Peyer's patch (tissue), 4 donors: ENCODE measurements at regions not wholly inside any gene's neighbourhood (a gene's known extent, or its start where the extent isn't known, plus 50 kb on each side); places are given as distances from the start of the nearest gene placed in this dataset.

Experiments
- POLR2A ChIP-seq, 2 donors: fragments of 450-650 bp; IDR thresholded peaks; one replicate each; pipeline ENCODE4 v1.5.1; 2017; ENCODE audit warnings: antibody characterized with exemption in 2 of 2, mild to moderate bottlenecking in 2 of 2, moderate library complexity in 2 of 2
- TF ChIP-seq, protein P1 (sequence below), 6 experiments: fragments of 450-650 bp in 4 of 6; fragments of 200-600 bp in 2 of 6; sonication (generic) in 1 of 6; IDR thresholded peaks; one replicate each; pipeline ENCODE4 v1.5.1; 2017 to 2019; ENCODE audit warnings: antibody characterized with exemption in 6 of 6, mild to moderate bottlenecking in 3 of 6, moderate library complexity in 1 of 6

DNA sequence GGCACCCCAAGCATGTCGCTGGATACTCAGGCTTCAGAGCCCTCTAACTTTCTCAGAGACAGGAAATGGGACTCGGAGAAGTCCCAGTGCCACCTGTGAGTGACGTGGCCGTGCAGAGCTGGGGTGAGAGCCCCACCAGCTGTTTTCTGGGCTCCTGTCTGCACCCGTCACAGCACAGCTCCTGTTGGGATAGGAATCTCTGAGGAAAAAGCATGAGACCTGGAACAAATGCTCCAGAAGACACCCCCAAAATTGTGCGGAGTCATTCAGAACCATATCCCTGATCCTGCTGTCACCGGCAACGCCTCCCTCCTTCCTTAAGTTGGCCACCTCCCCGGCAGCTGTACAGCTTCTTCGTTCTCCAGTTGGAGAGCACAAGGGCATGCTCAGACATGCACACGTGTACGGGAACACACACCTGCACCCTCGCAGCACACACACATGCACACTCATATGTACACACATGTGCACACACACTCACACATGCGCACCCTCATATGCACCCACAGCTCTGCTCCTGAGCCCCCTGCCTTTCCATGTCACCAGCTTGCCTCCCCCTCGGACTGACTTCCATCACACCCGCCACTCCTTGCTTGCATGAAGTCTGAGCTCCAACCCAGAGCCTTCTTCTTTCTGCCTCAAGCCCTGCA lies 1430.0 kb downstream of the BRD1 start:
- TF ChIP-seq, protein P1, sequence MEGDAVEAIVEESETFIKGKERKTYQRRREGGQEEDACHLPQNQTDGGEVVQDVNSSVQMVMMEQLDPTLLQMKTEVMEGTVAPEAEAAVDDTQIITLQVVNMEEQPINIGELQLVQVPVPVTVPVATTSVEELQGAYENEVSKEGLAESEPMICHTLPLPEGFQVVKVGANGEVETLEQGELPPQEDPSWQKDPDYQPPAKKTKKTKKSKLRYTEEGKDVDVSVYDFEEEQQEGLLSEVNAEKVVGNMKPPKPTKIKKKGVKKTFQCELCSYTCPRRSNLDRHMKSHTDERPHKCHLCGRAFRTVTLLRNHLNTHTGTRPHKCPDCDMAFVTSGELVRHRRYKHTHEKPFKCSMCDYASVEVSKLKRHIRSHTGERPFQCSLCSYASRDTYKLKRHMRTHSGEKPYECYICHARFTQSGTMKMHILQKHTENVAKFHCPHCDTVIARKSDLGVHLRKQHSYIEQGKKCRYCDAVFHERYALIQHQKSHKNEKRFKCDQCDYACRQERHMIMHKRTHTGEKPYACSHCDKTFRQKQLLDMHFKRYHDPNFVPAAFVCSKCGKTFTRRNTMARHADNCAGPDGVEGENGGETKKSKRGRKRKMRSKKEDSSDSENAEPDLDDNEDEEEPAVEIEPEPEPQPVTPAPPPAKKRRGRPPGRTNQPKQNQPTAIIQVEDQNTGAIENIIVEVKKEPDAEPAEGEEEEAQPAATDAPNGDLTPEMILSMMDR (IDR thresholded peaks at IDR 0.05), result no peak
- TF ChIP-seq POLR2A (IDR thresholded peaks at IDR 0.05), result no peak
